PC-9 (cell line): ENCODE measurements at regions not wholly inside any gene's neighbourhood (a gene's known extent, or its start where the extent isn't known, plus 50 kb on each side); places are given as distances from the start of the nearest gene placed in this dataset.

Experiments used
- CTCF ChIP-seq: fragments of 200-600 bp; sonication (generic); conservative IDR thresholded peaks from 2 replicates; pipeline ENCODE4 v1.6.1; 2017; ENCODE audit warnings: mixed run types, antibody characterized with exemption, mild to moderate bottlenecking, moderate library complexity
- EZH2 ChIP-seq: fragments of 200-600 bp; sonication (generic); IDR thresholded peaks from 2 replicates; pipeline ENCODE4 v1.8.0; 2017; ENCODE audit warnings: antibody characterized with exemption, low read depth

GRCh38 chr10:88161756-88162155 is 298.3 kb downstream of the PTEN start:
- TF ChIP-seq CTCF (no peak), EZH2 (no peak)
